ENCODE measurements at regions not wholly inside any gene's neighbourhood (a gene's known extent, or its start where the extent isn't known, plus 50 kb on each side); places are given as distances from the start of the nearest gene placed in this dataset.

DNA sequence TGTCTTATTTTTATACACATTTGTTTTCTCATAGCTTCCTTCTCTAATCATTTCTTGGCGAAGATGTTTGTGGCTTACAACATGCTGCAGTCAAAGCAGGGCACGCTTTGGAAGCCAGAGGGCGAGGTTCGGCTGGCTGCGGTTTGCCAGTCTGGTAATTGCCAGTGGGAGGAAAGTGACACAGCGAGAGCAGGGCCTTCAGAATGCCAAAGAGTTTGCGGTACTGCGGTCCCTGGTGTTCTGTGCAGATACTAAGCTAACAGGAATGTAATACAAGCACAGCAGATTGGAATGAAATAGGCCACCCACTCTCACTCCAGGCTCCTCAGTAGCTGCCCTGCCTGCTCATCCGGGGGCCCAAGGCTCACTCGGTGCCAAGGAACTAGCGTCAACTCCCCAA is 58.7 kb upstream of the TGM3 start:
- DNase-seq, result no peak

DNA sequence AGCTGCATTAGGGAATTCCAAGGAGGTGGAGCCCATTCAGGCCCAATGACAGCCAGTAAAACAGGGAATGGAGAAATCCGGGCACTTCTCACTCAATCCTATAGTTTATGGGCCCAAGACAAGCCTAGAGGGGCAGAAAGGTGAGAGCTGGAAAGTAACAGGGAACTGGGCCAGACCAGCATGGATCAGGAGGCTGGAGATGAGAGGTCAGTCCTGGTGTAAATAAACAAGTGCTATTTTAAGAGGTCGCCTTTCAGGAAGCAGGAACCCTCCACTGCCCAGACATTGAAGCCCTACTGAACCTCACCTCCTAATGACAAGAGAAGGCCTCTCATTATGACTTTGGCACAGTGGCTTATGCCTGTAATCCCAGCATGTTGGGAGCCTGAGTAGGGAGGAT is 57.2 kb upstream of the TGM3 start:
- DNase-seq, result no peak

DNA sequence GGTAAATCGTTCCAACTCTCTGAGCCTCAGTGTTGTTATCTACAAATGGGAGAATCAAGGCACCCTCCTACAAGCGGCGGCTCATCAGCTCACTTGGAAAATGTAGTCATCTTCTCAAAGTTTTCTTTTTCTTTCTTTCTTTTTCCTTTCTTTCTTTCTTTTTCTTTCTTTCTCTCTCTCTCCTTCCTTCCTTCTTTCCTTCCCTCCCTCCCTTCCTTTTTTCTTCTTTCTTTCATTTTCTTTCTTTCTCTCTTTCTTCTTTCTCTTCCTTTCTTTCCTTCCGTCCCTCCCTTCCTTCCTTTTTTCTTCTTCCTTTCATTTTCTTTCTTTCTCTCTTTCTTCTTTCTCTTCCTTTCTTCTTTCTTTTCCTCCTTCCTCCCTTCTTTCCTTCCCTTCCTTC is 55.0 kb upstream of the TGM3 start:
- no peak for DNase-seq

DNA sequence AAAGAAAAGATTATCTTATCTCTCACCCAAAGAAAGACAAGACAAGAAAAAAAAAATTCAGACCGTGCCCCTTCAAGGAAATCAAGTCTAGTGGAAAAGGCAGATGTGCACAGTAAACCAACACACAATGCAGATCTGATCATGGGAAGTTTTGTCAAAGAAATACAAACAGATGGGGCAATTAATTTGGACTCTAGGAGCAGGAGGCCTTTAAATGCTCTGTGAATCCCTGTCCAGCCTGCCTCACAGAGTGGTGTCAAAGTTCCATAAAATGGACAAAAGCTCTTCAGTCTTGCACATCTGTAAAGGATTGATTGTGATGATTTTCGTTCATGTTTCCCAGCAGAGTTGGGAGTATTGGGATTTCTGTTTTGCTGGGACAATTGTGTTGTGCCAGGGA is 53.1 kb upstream of the TGM3 start:
- no peak for DNase-seq

DNA sequence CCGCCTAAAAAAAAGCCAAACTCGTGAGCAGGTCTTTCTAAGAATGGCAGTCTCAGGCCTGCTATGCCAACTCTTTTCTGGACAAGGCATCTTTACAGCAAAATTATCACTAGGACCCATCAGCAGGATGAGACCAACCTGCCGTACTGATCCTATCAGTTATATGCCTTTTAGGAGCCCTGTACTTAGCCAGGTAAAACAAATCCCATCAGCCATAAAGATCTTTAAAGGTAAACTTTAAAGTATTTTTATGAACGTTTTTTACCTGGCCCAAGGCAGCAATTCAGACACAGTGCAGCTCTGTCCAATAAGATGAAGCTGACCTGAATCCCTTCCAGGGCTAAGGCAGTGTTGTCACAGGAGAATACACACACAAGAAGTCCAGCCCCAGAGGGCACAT is 51.3 kb upstream of the TGM3 start:
- no peak for DNase-seq

DNA sequence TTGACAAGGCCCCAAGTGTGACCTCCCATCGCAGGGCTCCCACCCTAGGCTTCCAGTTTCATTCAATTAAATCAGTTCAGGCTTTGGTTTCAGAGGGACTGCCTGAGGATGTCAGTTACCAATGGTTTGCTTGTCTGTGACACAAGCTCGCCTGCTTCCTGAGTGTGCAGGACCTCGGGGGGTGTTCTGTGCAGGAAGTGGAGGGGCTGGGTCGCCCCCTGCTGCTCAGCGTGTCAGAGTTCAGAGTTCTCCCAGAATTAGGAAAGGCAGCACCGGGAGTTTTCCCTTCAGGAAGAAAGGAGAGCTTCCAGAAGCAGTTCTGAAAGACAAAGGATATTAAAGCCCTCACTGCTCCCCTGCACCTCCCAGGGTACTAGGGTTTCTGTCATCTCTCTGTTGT is 50.8 kb upstream of the TGM3 start:
- DNase-seq, result no peak

DNA sequence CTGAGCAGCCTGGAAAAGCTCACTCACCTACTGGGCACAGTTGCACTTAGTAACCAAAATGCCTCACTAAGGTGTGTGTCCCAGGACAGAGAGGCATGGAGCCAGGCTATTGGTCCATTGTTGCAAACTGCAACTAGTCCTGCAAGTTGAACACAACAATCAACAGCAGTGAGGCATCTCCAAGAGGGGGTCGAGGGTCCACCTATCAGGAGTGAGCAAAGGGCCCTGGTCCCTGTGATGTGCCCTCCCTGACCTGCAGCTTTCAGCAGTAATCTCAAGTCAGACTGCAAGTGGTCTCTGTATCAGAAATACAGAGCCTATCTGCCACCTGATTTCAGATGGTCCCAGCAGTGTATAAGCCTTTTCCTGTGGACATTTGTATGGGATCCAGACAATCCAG is 50.2 kb upstream of the TGM3 start:
- DNase-seq, result no peak

Data from CD4-positive, alpha-beta T cell treated with Interleukin-10 for 1 hour (primary cell).